Neural cell (in vitro differentiated cells): ENCODE measurements at regions not wholly inside any gene's neighbourhood (a gene's known extent, or its start where the extent isn't known, plus 50 kb on each side); places are given as distances from the start of the nearest gene placed in this dataset.

Source experiments
- H2AFZ ChIP-seq: fragments of 200-600, 300-800 bp; sonication (generic), shearing (Covaris generic); 2 replicates; pipeline ENCODE4 v1.6.0; 2014; ENCODE audit warnings: low read depth, mild to moderate bottlenecking, antibody characterized with exemption, low read length, moderate library complexity
- H3F3A ChIP-seq: fragments of 200-600 bp; shearing (Covaris generic); 2 replicates; pipeline ENCODE4 v1.6.1; 2016; ENCODE audit warnings: mild to moderate bottlenecking, moderate library complexity, mixed read lengths, antibody characterized with exemption, low read length; ENCODE audit not compliant: insufficient read depth, poor library complexity, severe bottlenecking
- H3K27ac ChIP-seq: fragments of 200-600, 300-800 bp; sonication (generic), shearing (Covaris generic); 2 replicates; pipeline ENCODE4 v1.5.1; 2014; ENCODE audit warnings: mild to moderate bottlenecking, low read length, moderate library complexity
- H3K27me3 ChIP-seq: fragments of 300-800, 200-600 bp; sonication (generic), shearing (Covaris generic); 2 replicates; pipeline ENCODE4 v1.6.0; 2014; ENCODE audit warnings: mild to moderate bottlenecking, low read depth, low read length, moderate library complexity; ENCODE audit not compliant: insufficient read depth
- H3K36me3 ChIP-seq: fragments of 300-800, 200-600 bp; sonication (generic), shearing (Covaris generic); 2 replicates; pipeline ENCODE4 v1.5.1; 2014; ENCODE audit warnings: mild to moderate bottlenecking, antibody characterized with exemption, low read length, moderate library complexity; ENCODE audit not compliant: insufficient read depth
- H3K4me2 ChIP-seq: fragments of 300-800, 200-600 bp; sonication (generic), shearing (Covaris generic); 2 replicates; pipeline ENCODE4 v1.6.0; 2014; ENCODE audit warnings: mild to moderate bottlenecking, low read length
- H3K4me3 ChIP-seq: fragments of 300-800, 200-600 bp; sonication (generic), shearing (Covaris generic); 2 replicates; pipeline ENCODE4 v1.5.1; 2014; ENCODE audit warnings: mild to moderate bottlenecking, low read length, moderate library complexity
- H3K79me2 ChIP-seq: fragments of 200-600 bp; shearing (Covaris generic); replicated peaks from 2 replicates; pipeline ENCODE4 v1.6.0; 2014; ENCODE audit warnings: mild to moderate bottlenecking, low read length, moderate library complexity; ENCODE audit not compliant: insufficient read depth
- H3K9ac ChIP-seq: fragments of 300-800, 200-600 bp; sonication (generic), shearing (Covaris generic); 2 replicates; pipeline ENCODE4 v1.6.1; 2016; ENCODE audit warnings: mild to moderate bottlenecking, low read length, mixed read lengths
- H3K9me2 ChIP-seq: fragments of 200-600 bp; shearing (Covaris generic); 2 replicates; pipeline ENCODE4 v1.6.1; 2016; ENCODE audit warnings: mild to moderate bottlenecking, low read length, mixed read lengths; ENCODE audit not compliant: insufficient read depth
- H3K9me3 ChIP-seq: fragments of 200-600, 300-800 bp; sonication (generic), shearing (Covaris generic); 2 replicates; pipeline ENCODE4 v1.6.1; 2016; ENCODE audit warnings: mild to moderate bottlenecking, mixed run types, low read length, moderate library complexity, mixed read lengths
- H4K20me1 ChIP-seq: fragments of 200-600 bp; shearing (Covaris generic); 2 replicates; pipeline ENCODE4 v1.6.1; 2016; ENCODE audit warnings: mild to moderate bottlenecking, mixed run types; ENCODE audit not compliant: insufficient read depth
- CTCF ChIP-seq: fragments of 450-650 bp; IDR thresholded peaks from 2 replicates; pipeline ENCODE4 v1.5.1; 2014; ENCODE audit warnings: antibody characterized with exemption, mild to moderate bottlenecking, moderate library complexity; ENCODE audit not compliant: poor library complexity, severe bottlenecking
- EP300 ChIP-seq: fragments of 450-650 bp; conservative IDR thresholded peaks from 2 replicates; pipeline ENCODE4 v1.6.1; 2014; ENCODE audit warnings: antibody characterized with exemption, mild to moderate bottlenecking, moderate library complexity; ENCODE audit not compliant: poor library complexity, severe bottlenecking
- EZH2 ChIP-seq: fragments of 200-600, 300-800 bp; shearing (Covaris generic), sonication (generic); IDR thresholded peaks from 2 replicates; pipeline ENCODE4 v1.6.1; 2014; ENCODE audit warnings: antibody characterized with exemption, low read length, borderline replicate concordance, mild to moderate bottlenecking; ENCODE audit not compliant: insufficient read depth, poor library complexity, severe bottlenecking
- MXI1 ChIP-seq: fragments of 450-650 bp; conservative IDR thresholded peaks from 2 replicates; pipeline ENCODE4 v1.6.1; 2014; ENCODE audit warnings: antibody characterized with exemption, mild to moderate bottlenecking; ENCODE audit not compliant: poor library complexity, severe bottlenecking
- POLR2AphosphoS5 ChIP-seq: IDR thresholded peaks from 2 replicates; pipeline ENCODE4 v1.6.1; 2012
- RAD21 ChIP-seq: fragments of 450-650 bp; conservative IDR thresholded peaks from 2 replicates; pipeline ENCODE4 v1.6.1; 2014; ENCODE audit warnings: antibody characterized with exemption, mild to moderate bottlenecking, moderate library complexity
- REST ChIP-seq: IDR thresholded peaks from 2 replicates; pipeline ENCODE4 v1.6.1; 2012; ENCODE audit warnings: borderline replicate concordance
- SMC3 ChIP-seq: fragments of 450-650 bp; conservative IDR thresholded peaks from 2 replicates; pipeline ENCODE4 v1.6.1; 2014; ENCODE audit warnings: antibody characterized with exemption, mild to moderate bottlenecking, moderate library complexity; ENCODE audit not compliant: poor library complexity
- TAF1 ChIP-seq: IDR thresholded peaks from 2 replicates; pipeline ENCODE4 v1.6.1; 2012; ENCODE audit warnings: low read depth

GRCh38 chr15:69643476-69643875, 190.9 kb downstream of the RPLP1 start:
- H3K27me3 ChIP-seq: no peaks in the 10 kb centered on the region
- TF ChIP-seq RAD21: no peak
- no peak for TF ChIP-seq MXI1
- TF ChIP-seq CTCF: no peak
- TF ChIP-seq EZH2: no peak
- no peak for TF ChIP-seq EP300
- TF ChIP-seq REST: no peak
- TF ChIP-seq SMC3: no peak
- TF ChIP-seq TAF1: no peak
- no peak for TF ChIP-seq POLR2AphosphoS5
- no peak overlapping the region for H3K4me3 ChIP-seq
- H3K27ac ChIP-seq: no peak overlapping the region
- no peak overlapping the region for H2AFZ ChIP-seq
- H3K36me3 ChIP-seq: no peaks in the 10 kb centered on the region
- no peaks in the 10 kb centered on the region for H4K20me1 ChIP-seq
- no peaks in the 10 kb centered on the region for H3K9me2 ChIP-seq
- no peaks in the 10 kb centered on the region for H3F3A ChIP-seq
- no peak overlapping the region for H3K4me2 ChIP-seq
- no peaks in the 10 kb centered on the region for H3K79me2 ChIP-seq
- H3K9me3 ChIP-seq: no peaks in the 10 kb centered on the region
- H3K9ac ChIP-seq: no peak overlapping the region

GRCh38 chr15:69643971-69644370, 191.4 kb downstream of the RPLP1 start:
- H3K9me2 ChIP-seq: no peaks in the 10 kb centered on the region
- no peaks in the 10 kb centered on the region for H3K36me3 ChIP-seq
- no peak overlapping the region for H3K4me2 ChIP-seq
- no peaks in the 10 kb centered on the region for H4K20me1 ChIP-seq
- no peaks in the 10 kb centered on the region for H3K9me3 ChIP-seq
- H3K27ac ChIP-seq: no peak overlapping the region
- H3K27me3 ChIP-seq: no peaks in the 10 kb centered on the region
- no peak for TF ChIP-seq POLR2AphosphoS5
- TF ChIP-seq REST: no peak
- TF ChIP-seq EP300: no peak
- TF ChIP-seq EZH2: no peak
- no peak for TF ChIP-seq CTCF
- no peak for TF ChIP-seq MXI1
- no peak for TF ChIP-seq TAF1
- TF ChIP-seq SMC3: no peak
- TF ChIP-seq RAD21: no peak
- no peak overlapping the region for H3K9ac ChIP-seq
- no peak overlapping the region for H2AFZ ChIP-seq
- H3K4me3 ChIP-seq: no peak overlapping the region
- no peaks in the 10 kb centered on the region for H3K79me2 ChIP-seq
- H3F3A ChIP-seq: no peaks in the 10 kb centered on the region
